HUES64 (cell line): ENCODE measurements at regions not wholly inside any gene's neighbourhood (a gene's known extent, or its start where the extent isn't known, plus 50 kb on each side); places are given as distances from the start of the nearest gene placed in this dataset.

ENCODE experiments used
- H3K27ac ChIP-seq: 2 replicates; pipeline ENCODE4 v1.7.0; 2013; ENCODE audit warnings: low read depth, low read length, inconsistent platforms
- H3K27me3 ChIP-seq: 2 replicates; pipeline ENCODE4 v1.6.1; 2013; ENCODE audit warnings: mild to moderate bottlenecking, low read length; ENCODE audit not compliant: insufficient read depth
- H3K36me3 ChIP-seq: 2 replicates; pipeline ENCODE4 v1.6.1; 2013; ENCODE audit warnings: mild to moderate bottlenecking, low read length; ENCODE audit not compliant: insufficient read depth
- H3K4me1 ChIP-seq: 2 replicates; pipeline ENCODE4 v1.6.1; 2013; ENCODE audit warnings: mild to moderate bottlenecking, low read length, moderate library complexity; ENCODE audit not compliant: insufficient read depth
- H3K4me3 ChIP-seq: 2 replicates; pipeline ENCODE4 v1.5.1; 2013; ENCODE audit warnings: mild to moderate bottlenecking, low read length, moderate library complexity
- H3K9ac ChIP-seq: 2 replicates; pipeline ENCODE4 v1.6.1; 2013; ENCODE audit warnings: mild to moderate bottlenecking, low read depth, low read length
- H3K9me3 ChIP-seq: 2 replicates; pipeline ENCODE4 v1.6.1; 2013; ENCODE audit warnings: low read depth, low read length; ENCODE audit not compliant: insufficient read depth
- WGBS: fragments of 150-250, 120-280 bp; methylation state at CpG from one replicate; pipeline ENCODE4 v1.1.7; 2013; ENCODE audit warnings: missing lambda C conversion rate; 5-methylcytosine and 5-hydroxymethylcytosine counted together

DNA sequence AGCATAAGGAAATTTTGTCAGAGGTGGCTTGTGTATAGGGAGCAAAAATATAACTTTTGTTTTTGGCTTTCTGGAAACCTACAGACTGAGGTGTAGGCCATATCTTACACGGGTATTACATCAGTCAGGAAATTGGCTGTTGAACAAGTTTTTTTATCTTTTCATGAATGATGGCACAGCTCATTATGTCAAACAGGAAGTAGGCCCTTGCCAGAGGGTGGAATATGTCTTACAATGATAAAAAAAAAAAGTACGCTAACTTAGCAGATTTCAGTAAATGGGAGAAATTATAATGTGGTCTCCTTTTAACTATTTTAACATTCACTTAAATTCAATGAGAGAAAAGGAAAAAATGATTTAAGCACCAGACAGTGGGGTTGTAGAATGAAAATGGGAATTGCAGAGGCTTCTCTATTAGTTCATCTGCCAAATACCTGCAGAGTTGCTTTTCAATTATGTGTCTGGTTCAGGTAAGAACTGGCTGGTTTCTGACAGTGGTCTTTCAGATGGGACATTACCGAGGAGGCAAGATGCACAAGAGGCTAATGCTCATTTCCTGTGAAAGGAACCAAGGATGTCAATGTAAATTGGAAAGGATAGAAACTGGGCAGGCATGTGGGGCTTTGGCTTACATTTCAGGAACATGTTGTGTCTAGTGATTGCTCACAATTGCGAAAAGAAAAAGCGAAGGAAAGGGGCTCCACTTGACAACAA lies 169.9 kb downstream of the NNT start:
- H3K36me3 ChIP-seq, result no peaks in the 10 kb centered on the region
- 65% methylated on average over 4 of the region's 5 CpGs for WGBS
- no peaks in the 10 kb centered on the region for H3K9me3 ChIP-seq
- peaks cover 31% of the 10 kb centered on the region for H3K4me1 ChIP-seq
- peak overlapping the region; percentile 3; the same call in 1 of the 2 replicates for H3K9ac ChIP-seq
- no peak overlapping the region for H3K4me3 ChIP-seq
- H3K27me3 ChIP-seq, result no peaks in the 10 kb centered on the region
- peak overlapping the region; percentile 70 for H3K27ac ChIP-seq

DNA sequence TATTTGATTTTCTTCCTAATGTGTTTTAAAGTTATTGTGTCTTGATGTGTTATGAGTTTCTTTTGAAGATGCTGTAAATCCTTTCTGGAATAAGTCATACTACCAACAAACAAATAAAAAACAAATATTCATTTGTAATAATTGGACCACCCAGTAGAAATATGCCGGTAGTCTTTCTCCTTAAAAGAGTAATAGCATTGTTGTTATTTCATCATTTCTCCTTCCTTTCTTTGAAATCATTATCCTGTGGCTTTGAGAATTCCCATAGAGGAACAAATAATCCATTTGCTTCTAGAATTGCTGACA lies 169.4 kb downstream of the NNT start:
- no peak overlapping the region; the same call in 1 of the 2 replicates for H3K9ac ChIP-seq
- H3K9me3 ChIP-seq, result no peaks in the 10 kb centered on the region
- no peak overlapping the region for H3K4me3 ChIP-seq
- no peaks in the 10 kb centered on the region for H3K27me3 ChIP-seq
- H3K4me1 ChIP-seq, result peaks cover 31% of the 10 kb centered on the region
- peak overlapping the region; percentile 70 for H3K27ac ChIP-seq
- H3K36me3 ChIP-seq, result no peaks in the 10 kb centered on the region
- 100% methylated on average over 1 of the region's 1 CpG for WGBS

DNA sequence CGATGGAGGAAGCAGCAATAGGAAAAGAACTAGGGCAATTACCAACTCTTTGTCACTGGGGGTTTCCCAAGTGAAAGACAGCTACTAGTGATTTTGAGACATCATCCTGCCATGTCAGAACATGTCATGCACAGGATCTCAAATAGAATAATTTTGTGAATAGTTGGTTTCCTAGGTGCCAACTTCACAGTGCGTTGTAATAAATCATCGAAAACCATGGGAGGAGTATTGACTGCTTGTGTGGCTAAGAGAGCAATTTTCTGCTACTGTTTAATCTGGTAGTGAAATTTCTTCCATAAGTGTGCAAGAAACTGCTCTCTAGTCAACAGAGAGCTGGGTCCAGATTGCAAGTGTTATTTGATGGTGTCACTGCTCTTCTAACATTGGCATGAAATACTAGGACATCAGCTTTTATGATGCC lies 168.6 kb downstream of the NNT start:
- WGBS, result 96% methylated on average over 3 of the region's 3 CpGs
- H3K4me1 ChIP-seq, result peaks cover 31% of the 10 kb centered on the region
- H3K4me3 ChIP-seq, result no peak overlapping the region
- no peaks in the 10 kb centered on the region for H3K27me3 ChIP-seq
- no peak overlapping the region for H3K9ac ChIP-seq
- H3K36me3 ChIP-seq, result no peaks in the 10 kb centered on the region
- no peak overlapping the region for H3K27ac ChIP-seq
- no peaks in the 10 kb centered on the region for H3K9me3 ChIP-seq

DNA sequence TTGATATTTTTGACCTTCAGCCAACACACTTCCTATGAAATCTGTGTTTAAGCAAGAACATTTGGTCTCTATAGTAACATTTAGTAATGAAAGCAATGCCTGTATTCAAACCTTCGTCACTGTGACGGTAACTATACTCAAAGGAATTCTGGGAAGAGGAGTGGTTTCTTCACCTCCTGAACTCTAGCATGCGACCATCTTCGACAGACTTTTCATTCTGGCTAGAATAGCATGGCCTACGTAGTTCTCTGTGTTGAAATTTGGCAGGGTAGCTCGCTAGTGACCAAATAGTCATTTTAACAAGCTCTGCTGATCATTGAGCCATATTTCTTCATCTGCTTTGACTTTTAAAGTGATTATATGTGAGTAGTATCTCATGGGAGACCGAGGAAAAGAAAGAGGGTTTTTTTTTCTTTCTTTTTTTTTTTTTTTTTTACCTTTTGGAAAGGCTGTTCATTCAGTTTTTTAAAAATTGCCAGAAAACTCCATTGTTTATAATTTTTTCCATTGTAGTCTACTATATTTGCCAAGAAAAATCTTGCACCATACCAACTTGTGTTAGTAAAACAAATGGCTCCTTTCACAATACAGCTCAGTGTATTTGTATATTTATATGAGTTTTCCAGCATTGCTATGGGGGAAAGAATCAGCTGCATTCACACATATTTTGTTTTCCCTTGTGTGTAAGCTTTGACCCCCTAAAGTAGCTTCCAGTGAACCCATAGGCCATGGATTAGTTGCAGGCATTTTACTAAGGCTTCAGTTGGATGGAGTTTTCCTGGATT lies 166.8 kb downstream of the NNT start:
- Histone ChIP-seq H3K9me3 (no peaks in the 10 kb centered on the region), H3K4me1 (peaks cover 28% of the 10 kb centered on the region), H3K27ac (no peak overlapping the region), H3K36me3 (no peaks in the 10 kb centered on the region), H3K27me3 (no peaks in the 10 kb centered on the region), H3K9ac (no peak overlapping the region), H3K4me3 (no peak overlapping the region)
- WGBS, result 96% methylated on average over 6 of the region's 7 CpGs
